ENCODE measurements at regions not wholly inside any gene's neighbourhood (a gene's known extent, or its start where the extent isn't known, plus 50 kb on each side); places are given as distances from the start of the nearest gene placed in this dataset.

DNA sequence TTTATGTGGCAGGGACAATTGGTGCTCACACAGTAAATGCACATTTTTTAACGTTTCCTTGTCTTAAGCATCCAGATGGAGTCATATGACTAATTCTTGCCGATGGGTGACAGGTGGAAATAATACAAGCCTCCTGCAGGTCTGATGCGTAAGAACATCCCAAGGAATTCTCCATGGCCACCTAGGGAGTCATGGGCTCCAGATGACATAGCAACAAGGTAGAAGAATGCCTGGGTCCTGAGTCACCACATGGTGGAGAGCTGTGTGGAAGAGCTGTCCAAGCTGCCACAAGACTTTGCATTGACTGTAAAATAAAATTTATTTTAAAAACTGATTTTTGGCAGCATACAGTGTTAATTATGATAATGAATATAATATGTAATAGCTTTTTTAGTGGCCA is 77.0 kb upstream of the MAP3K7 start:
- TF ChIP-seq, protein P1, sequence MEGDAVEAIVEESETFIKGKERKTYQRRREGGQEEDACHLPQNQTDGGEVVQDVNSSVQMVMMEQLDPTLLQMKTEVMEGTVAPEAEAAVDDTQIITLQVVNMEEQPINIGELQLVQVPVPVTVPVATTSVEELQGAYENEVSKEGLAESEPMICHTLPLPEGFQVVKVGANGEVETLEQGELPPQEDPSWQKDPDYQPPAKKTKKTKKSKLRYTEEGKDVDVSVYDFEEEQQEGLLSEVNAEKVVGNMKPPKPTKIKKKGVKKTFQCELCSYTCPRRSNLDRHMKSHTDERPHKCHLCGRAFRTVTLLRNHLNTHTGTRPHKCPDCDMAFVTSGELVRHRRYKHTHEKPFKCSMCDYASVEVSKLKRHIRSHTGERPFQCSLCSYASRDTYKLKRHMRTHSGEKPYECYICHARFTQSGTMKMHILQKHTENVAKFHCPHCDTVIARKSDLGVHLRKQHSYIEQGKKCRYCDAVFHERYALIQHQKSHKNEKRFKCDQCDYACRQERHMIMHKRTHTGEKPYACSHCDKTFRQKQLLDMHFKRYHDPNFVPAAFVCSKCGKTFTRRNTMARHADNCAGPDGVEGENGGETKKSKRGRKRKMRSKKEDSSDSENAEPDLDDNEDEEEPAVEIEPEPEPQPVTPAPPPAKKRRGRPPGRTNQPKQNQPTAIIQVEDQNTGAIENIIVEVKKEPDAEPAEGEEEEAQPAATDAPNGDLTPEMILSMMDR (IDR thresholded peaks at IDR 0.05) = no peak
- no peak for TF ChIP-seq POLR2A (IDR thresholded peaks at IDR 0.05)
